T47D (cell line): ENCODE measurements at regions not wholly inside any gene's neighbourhood (a gene's known extent, or its start where the extent isn't known, plus 50 kb on each side); places are given as distances from the start of the nearest gene placed in this dataset.
"Not testable (repeated sequence)": the region's sequence is repeated elsewhere in the genome, so short reads cannot be mapped to it uniquely, and the experiment has no call there.

Experiments
- DNase-seq, 2 experiments: peaks; one replicate each; pipeline versions ENCODE4 v3.0.0 to v3.0.0-alpha.2; 2011 to 2012; ENCODE audit warnings: low read depth in 1 of 2, low spot score in 1 of 2
- JUND ChIP-seq: IDR thresholded peaks from 2 replicates; pipeline ENCODE4 v1.6.1; 2012; ENCODE audit warnings: low read depth
- in situ Hi-C: cut with HindIII; loops from 2 replicates; pipeline ENCODE4 v1.10.0; 2016; ENCODE audit warnings: low sequenced_read_pairs, low pct_unique_long_range_greater_than_20kb

DNA sequence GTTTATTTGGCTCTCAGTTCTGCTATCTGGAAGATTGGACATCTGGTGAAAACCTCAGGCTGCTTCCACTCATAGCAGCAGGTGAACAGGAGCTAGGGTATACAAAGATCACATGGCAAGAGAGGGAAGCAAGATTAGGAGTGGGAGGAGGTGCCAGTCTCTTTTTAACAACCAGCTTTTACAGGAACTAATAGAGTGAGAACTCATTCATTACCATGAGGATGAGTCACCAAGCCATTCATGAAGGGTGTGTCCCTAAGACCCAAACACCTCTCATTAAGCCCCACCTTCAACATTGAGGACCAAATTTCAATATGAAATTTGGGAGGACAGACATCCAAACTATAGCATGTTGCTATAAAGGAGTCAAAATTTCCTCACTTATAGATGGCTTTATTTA is 85.4 kb upstream of the HCRTR2 start:
- no peak for TF ChIP-seq JUND
- DNase-seq = no peak
- in situ Hi-C loops = no loop called here

DNA sequence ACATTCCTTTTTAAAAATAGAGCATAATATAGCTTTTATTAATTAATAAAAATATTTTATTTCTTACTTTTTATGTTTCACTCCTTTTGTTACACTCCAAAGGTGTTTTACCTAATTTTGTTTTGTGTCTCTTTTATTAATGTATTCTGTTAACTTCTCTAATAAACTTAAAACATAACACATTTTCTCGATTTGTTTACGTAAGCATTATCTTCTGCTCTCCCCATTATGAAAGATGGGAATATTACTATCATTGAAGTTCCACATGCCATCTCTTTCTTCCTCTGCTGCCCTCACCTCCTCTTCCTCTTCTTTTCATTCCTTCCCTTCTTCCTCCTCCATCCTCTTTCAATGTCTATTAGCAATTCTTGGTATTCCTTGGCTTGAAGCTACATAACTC is 85.0 kb upstream of the HCRTR2 start:
- in situ Hi-C loops = no loop called here
- DNase-seq = no peak
- TF ChIP-seq JUND = no peak

DNA sequence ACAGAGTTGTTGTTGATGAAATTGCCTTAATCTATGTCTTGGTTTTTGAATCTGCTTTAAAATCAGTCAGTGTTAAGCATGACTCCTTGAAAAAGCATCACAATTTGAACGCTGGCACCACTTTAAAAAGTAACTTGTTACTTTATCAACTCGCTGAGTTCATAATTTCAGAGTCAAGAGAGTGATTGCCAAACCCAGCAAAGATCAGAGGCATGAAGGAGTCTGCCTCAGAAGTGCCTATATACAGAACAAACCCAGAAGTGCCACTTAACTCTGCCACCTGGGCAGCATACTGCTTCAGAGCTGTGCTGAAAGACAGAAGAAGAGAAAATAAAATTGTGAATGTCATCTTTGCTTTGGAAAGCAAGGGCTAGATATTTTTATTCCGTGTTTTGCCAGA is 73.6 kb upstream of the HCRTR2 start:
- in situ Hi-C loops = no loop called here
- DNase-seq = no peak

GRCh38 chr6:55101157-55101556 is 73.2 kb upstream of the HCRTR2 start:
- in situ Hi-C loops = no loop called here
- no peak for DNase-seq
- no peak for TF ChIP-seq JUND

More for the DNA sequence above, 73.6 kb upstream of the HCRTR2 start:
- no peak for TF ChIP-seq JUND

DNA sequence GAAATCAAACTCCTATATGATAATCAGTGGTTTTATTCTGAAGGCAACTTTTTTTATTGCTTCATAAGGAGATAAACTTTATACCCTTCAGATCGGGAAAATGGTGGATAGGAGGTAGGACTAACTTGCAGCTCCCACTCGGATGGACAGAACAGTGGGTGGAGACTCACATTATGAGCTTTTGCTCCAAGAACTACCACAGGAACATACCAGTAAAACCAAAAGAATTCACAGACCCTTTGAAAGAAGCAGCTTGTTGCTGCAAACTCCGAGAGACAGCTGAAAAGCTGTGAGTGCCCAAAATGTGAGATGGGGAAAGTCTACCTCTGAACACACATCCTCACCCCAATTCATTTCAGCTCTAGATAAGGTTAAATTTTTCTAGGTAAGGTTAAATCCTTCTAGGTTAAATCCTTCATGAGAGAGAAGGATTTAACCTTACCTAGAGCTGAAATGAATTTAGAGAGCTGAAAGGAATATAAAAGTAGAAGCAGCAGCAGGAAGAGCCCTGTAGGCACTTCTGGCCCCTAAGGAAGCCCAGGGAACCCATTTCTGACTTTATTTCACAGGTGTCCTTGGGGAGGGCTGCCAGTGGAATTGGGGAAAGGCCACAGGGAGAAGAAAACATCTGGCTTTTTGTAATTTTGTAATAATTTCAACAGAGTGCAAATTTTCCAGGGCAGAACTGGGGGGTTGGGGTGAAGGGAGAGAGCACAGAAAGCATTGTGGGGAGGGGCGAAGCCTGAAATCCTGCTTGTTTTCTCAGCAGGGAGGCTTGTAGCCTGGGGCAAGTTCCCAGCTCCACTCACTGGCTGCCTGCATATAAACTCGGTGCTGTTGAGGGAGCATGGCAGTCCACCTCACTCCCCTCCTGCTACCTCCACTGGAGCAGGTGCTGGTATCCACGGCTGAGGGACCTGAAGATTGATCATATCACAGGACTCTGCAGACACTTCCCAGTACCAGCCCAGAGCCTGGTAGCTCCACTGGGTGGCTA is 65.9 kb upstream of the HCRTR2 start:
- no peak for DNase-seq
- in situ Hi-C loops = no loop called here
- no peak for TF ChIP-seq JUND

GRCh38 chr6:55117267-55117666 is 57.0 kb upstream of the HCRTR2 start:
- TF ChIP-seq JUND = no peak
- no peak for DNase-seq
- in situ Hi-C loops = no loop called here

DNA sequence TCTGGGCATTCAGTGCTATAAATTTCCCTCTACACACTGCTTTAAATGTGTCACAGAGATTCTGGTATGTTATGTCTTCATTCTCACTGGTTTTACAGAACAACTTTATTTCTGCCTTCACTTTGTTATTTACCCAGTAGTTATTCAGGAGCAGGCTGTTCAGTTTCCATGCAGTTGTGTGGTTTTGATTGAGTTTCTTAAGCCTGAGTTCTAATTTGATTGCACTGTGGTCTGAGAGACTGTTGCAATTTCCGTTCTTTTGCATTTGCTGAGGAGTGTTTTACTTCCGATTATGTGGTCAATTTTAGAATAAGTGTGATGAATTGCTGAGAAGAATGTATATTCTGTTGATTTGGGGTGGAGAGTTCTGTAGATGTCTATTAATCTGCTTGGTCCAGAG is 50.1 kb upstream of the HCRTR2 start:
- in situ Hi-C loops, DNase-seq: not testable (repeated sequence)
